ENCODE measurements at regions not wholly inside any gene's neighbourhood (a gene's known extent, or its start where the extent isn't known, plus 50 kb on each side); places are given as distances from the start of the nearest gene placed in this dataset.
"Not testable (repeated sequence)": the region's sequence is repeated elsewhere in the genome, so short reads cannot be mapped to it uniquely, and the experiment has no call there.

- intact Hi-C loops (cut with micrococcal nuclease), result no loop called here
- no peak for DNase-seq (ENCODE audit: unreplicated experiment)
- TF ChIP-seq, protein P1, sequence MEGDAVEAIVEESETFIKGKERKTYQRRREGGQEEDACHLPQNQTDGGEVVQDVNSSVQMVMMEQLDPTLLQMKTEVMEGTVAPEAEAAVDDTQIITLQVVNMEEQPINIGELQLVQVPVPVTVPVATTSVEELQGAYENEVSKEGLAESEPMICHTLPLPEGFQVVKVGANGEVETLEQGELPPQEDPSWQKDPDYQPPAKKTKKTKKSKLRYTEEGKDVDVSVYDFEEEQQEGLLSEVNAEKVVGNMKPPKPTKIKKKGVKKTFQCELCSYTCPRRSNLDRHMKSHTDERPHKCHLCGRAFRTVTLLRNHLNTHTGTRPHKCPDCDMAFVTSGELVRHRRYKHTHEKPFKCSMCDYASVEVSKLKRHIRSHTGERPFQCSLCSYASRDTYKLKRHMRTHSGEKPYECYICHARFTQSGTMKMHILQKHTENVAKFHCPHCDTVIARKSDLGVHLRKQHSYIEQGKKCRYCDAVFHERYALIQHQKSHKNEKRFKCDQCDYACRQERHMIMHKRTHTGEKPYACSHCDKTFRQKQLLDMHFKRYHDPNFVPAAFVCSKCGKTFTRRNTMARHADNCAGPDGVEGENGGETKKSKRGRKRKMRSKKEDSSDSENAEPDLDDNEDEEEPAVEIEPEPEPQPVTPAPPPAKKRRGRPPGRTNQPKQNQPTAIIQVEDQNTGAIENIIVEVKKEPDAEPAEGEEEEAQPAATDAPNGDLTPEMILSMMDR (IDR thresholded peaks at IDR 0.05; ENCODE audit: unreplicated experiment), result no peak
- H3K4me3 Mint-ChIP-seq (ENCODE audit: unreplicated experiment), result no peak overlapping the region
- CTCF ChIA-PET, result no interaction called here
- no peaks in the 10 kb centered on the region for H3K4me1 Mint-ChIP-seq (ENCODE audit: insufficient read depth, unreplicated experiment)
- no peaks in the 10 kb centered on the region for H3K36me3 Mint-ChIP-seq (ENCODE audit: insufficient read depth, unreplicated experiment)
- peaks cover 42% of the 10 kb centered on the region for H3K27me3 Mint-ChIP-seq (ENCODE audit: insufficient read depth, unreplicated experiment)
- H3K27ac Mint-ChIP-seq (ENCODE audit: low read depth, unreplicated experiment), result no peak overlapping the region
- H3K9me3 Mint-ChIP-seq (ENCODE audit: unreplicated experiment), result no peaks in the 10 kb centered on the region
- no TSS peak for BruUV-seq (replicated peaks)
- POLR2A ChIA-PET, result no interaction called here
These were observed 474.7 kb downstream of the DIRAS2 start for GRCh38 chr9:90167914-90168313.

GRCh38 chr9:90169490-90169889, 473.1 kb downstream of the DIRAS2 start:
- no peak for DNase-seq (ENCODE audit: unreplicated experiment)
- H3K27ac Mint-ChIP-seq (ENCODE audit: low read depth, unreplicated experiment), result no peak overlapping the region
- no TSS peak for BruUV-seq (replicated peaks)
- H3K4me1 Mint-ChIP-seq (ENCODE audit: insufficient read depth, unreplicated experiment), result no peaks in the 10 kb centered on the region
- peaks cover 42% of the 10 kb centered on the region for H3K27me3 Mint-ChIP-seq (ENCODE audit: insufficient read depth, unreplicated experiment)
- no peak overlapping the region for H3K4me3 Mint-ChIP-seq (ENCODE audit: unreplicated experiment)
- CTCF ChIA-PET, result interaction anchor here (0.6 kb wide), 1 partner anchor 1186 kb away, joined by 4 read pairs; no protein-coding TSS in a partner anchor
- no peaks in the 10 kb centered on the region for H3K9me3 Mint-ChIP-seq (ENCODE audit: unreplicated experiment)
- H3K36me3 Mint-ChIP-seq (ENCODE audit: insufficient read depth, unreplicated experiment), result no peaks in the 10 kb centered on the region
- TF ChIP-seq, protein P1 (IDR thresholded peaks at IDR 0.05; ENCODE audit: unreplicated experiment), result no peak
- intact Hi-C loops (cut with micrococcal nuclease), result no loop called here
- POLR2A ChIA-PET, result interaction anchor here (0.7 kb wide), 1 partner anchor 55 kb away, joined by 3 read pairs; no protein-coding TSS in a partner anchor

DNA sequence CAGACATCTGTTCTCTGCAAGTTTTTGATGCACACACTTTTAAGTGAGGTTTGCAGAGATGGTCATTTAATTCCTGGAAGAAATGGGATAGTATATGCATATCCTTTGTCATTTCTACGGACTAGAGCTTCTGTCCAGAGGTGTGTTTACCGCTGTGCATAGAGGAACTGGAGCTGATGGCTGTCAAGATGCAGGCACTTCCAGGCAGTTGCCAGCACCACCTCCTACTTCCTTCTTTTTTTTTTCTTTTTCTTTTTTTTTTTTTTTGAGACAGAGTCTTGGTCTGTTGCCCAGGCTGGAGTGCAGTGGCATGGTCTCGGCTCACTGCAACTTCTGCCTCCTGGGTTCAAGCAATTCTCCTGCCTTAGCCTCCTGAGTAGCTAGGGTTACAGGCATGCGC, 468.7 kb downstream of the DIRAS2 start:
- intact Hi-C loops (cut with micrococcal nuclease); POLR2A ChIA-PET; CTCF ChIA-PET; H3K9me3 Mint-ChIP-seq (ENCODE audit: unreplicated experiment); H3K27ac Mint-ChIP-seq (ENCODE audit: low read depth, unreplicated experiment); DNase-seq (ENCODE audit: unreplicated experiment); H3K4me3 Mint-ChIP-seq (ENCODE audit: unreplicated experiment); H3K4me1 Mint-ChIP-seq (ENCODE audit: insufficient read depth, unreplicated experiment); H3K36me3 Mint-ChIP-seq (ENCODE audit: insufficient read depth, unreplicated experiment); BruUV-seq (replicated peaks): not testable (repeated sequence)
- H3K27me3 Mint-ChIP-seq (ENCODE audit: insufficient read depth, unreplicated experiment), result peaks cover 31% of the 10 kb centered on the region

DNA sequence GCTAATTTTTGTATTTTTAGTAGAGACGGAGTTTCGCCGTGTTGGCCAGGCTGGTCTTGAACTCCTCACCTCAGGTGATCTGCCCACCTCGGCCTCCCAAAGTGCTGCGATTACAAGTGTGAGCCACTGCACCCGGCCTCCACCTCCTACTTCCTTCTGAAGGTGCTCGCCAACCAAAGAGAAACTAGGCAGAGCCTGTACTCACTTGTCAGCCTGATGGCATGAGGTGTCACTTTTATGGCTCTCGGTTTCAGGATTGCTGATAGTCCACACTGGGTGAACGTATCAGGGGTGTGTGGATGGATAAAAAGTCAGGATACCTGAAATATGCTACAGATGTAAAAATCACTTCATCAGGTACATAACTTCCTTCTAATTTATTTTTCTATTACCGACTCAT, 468.3 kb downstream of the DIRAS2 start:
- H3K27ac Mint-ChIP-seq (ENCODE audit: low read depth, unreplicated experiment); intact Hi-C loops (cut with micrococcal nuclease); H3K36me3 Mint-ChIP-seq (ENCODE audit: insufficient read depth, unreplicated experiment); DNase-seq (ENCODE audit: unreplicated experiment); CTCF ChIA-PET; H3K9me3 Mint-ChIP-seq (ENCODE audit: unreplicated experiment); POLR2A ChIA-PET; BruUV-seq (replicated peaks); H3K4me1 Mint-ChIP-seq (ENCODE audit: insufficient read depth, unreplicated experiment); H3K4me3 Mint-ChIP-seq (ENCODE audit: unreplicated experiment): not testable (repeated sequence)
- peaks cover 35% of the 10 kb centered on the region for H3K27me3 Mint-ChIP-seq (ENCODE audit: insufficient read depth, unreplicated experiment)

GRCh38 chr9:90175257-90175656, 467.4 kb downstream of the DIRAS2 start:
- Mint-ChIP-seq H3K36me3 (ENCODE audit: insufficient read depth, unreplicated experiment) (no peaks in the 10 kb centered on the region), H3K27me3 (ENCODE audit: insufficient read depth, unreplicated experiment) (peaks cover 45% of the 10 kb centered on the region), H3K9me3 (ENCODE audit: unreplicated experiment) (no peaks in the 10 kb centered on the region), H3K4me1 (ENCODE audit: insufficient read depth, unreplicated experiment) (no peaks in the 10 kb centered on the region), H3K27ac (ENCODE audit: low read depth, unreplicated experiment) (no peak overlapping the region), H3K4me3 (ENCODE audit: unreplicated experiment) (no peak overlapping the region)
- CTCF ChIA-PET, result no interaction called here
- BruUV-seq (replicated peaks), result no TSS peak
- intact Hi-C loops (cut with micrococcal nuclease), result no loop called here
- no peak for DNase-seq (ENCODE audit: unreplicated experiment)
- TF ChIP-seq, protein P1 (IDR thresholded peaks at IDR 0.05; ENCODE audit: unreplicated experiment), result no peak
- POLR2A ChIA-PET, result no interaction called here

Data from MCF 10A (cell line).